H9 (cell line): ENCODE measurements at regions not wholly inside any gene's neighbourhood (a gene's known extent, or its start where the extent isn't known, plus 50 kb on each side); places are given as distances from the start of the nearest gene placed in this dataset.

Experiments used
- DNase-seq: peaks from one replicate; pipeline ENCODE4 v3.0.0-alpha.2; 2017
- H2AFZ ChIP-seq: one replicate; pipeline ENCODE4 v1.6.1; 2013; ENCODE audit warnings: mild to moderate bottlenecking, low read length, control low read depth, moderate library complexity
- H2AK5ac ChIP-seq: 2 replicates; pipeline ENCODE4 v1.6.1; 2013; ENCODE audit warnings: low read length, control low read depth, mixed read lengths; ENCODE audit not compliant: insufficient read length
- H2BK120ac ChIP-seq: one replicate; pipeline ENCODE4 v1.6.1; 2013; ENCODE audit warnings: low read depth, mild to moderate bottlenecking, low read length, control low read depth, inconsistent platforms; ENCODE audit not compliant: poor library complexity, severe bottlenecking
- H2BK12ac ChIP-seq: 2 replicates; pipeline ENCODE4 v1.6.1; 2013; ENCODE audit warnings: low read length, control low read depth, mixed read lengths, low read depth; ENCODE audit not compliant: insufficient read length
- H2BK15ac ChIP-seq: 2 replicates; pipeline ENCODE4 v1.6.1; 2013; ENCODE audit warnings: low read depth, low read length, control low read depth
- H2BK20ac ChIP-seq: one replicate; pipeline ENCODE4 v1.6.1; 2013; ENCODE audit warnings: low read depth, mild to moderate bottlenecking, low read length, control low read depth, inconsistent platforms; ENCODE audit not compliant: poor library complexity, severe bottlenecking
- H2BK5ac ChIP-seq: 2 replicates; pipeline ENCODE4 v1.6.1; 2013; ENCODE audit warnings: low read length, control low read depth, mixed read lengths; ENCODE audit not compliant: insufficient read length
- H3K14ac ChIP-seq: 2 replicates; pipeline ENCODE4 v1.6.1; 2013; ENCODE audit warnings: low read length, control low read depth; ENCODE audit not compliant: insufficient read depth
- H3K18ac ChIP-seq: 2 replicates; pipeline ENCODE4 v1.6.1; 2013; ENCODE audit warnings: low read depth, mild to moderate bottlenecking, mixed read lengths, low read length, control low read depth; ENCODE audit not compliant: insufficient read length
- H3K23ac ChIP-seq: 2 replicates; pipeline ENCODE4 v1.6.1; 2013; ENCODE audit warnings: low read length, control low read depth, mixed read lengths, low read depth; ENCODE audit not compliant: insufficient read length
- H3K23me2 ChIP-seq: 2 replicates; pipeline ENCODE4 v1.6.1; 2013; ENCODE audit warnings: low read depth, mild to moderate bottlenecking, mixed read lengths, low read length, control low read depth; ENCODE audit not compliant: insufficient read length, poor library complexity, severe bottlenecking
- H3K27ac ChIP-seq: 2 replicates; pipeline ENCODE4 v1.5.1; 2013; ENCODE audit warnings: low read length, control low read depth, mixed read lengths, low read depth; ENCODE audit not compliant: insufficient read length
- H3K27me3 ChIP-seq: 2 replicates; pipeline ENCODE4 v1.6.1; 2013; ENCODE audit warnings: low read length, control low read depth, inconsistent platforms; ENCODE audit not compliant: insufficient read depth
- H3K4ac ChIP-seq: 2 replicates; pipeline ENCODE4 v1.6.1; 2013; ENCODE audit warnings: low read depth, mild to moderate bottlenecking, control low read depth, inconsistent platforms, low read length, moderate library complexity
- H3K4me1 ChIP-seq: 2 replicates; pipeline ENCODE4 v1.6.1; 2013; ENCODE audit warnings: low read length, control low read depth, inconsistent platforms; ENCODE audit not compliant: insufficient read depth
- H3K4me2 ChIP-seq: 2 replicates; pipeline ENCODE4 v1.6.1; 2013; ENCODE audit warnings: low read length, control low read depth, mixed read lengths; ENCODE audit not compliant: insufficient read length, insufficient read depth
- H3K56ac ChIP-seq: 2 replicates; pipeline ENCODE4 v1.6.1; 2013; ENCODE audit warnings: low read depth, mild to moderate bottlenecking, mixed read lengths, low read length, control low read depth; ENCODE audit not compliant: insufficient read length
- H3K79me1 ChIP-seq: 2 replicates; pipeline ENCODE4 v1.6.1; 2013; ENCODE audit warnings: low read depth, mild to moderate bottlenecking, moderate library complexity, low read length, control low read depth, inconsistent platforms; ENCODE audit not compliant: insufficient read depth, poor library complexity, severe bottlenecking
- H3K79me2 ChIP-seq: 2 replicates; pipeline ENCODE4 v1.6.1; 2013; ENCODE audit warnings: low read length, control low read depth, inconsistent platforms; ENCODE audit not compliant: insufficient read depth
- H3K9ac ChIP-seq: 2 replicates; pipeline ENCODE4 v1.6.1; 2013; ENCODE audit warnings: low read length, control low read depth, mixed read lengths; ENCODE audit not compliant: insufficient read length; ENCODE audit errors: extremely low read depth
- H3K9me3 ChIP-seq: one replicate; pipeline ENCODE4 v1.6.1; 2013; ENCODE audit warnings: low read depth, low read length, inconsistent platforms; ENCODE audit not compliant: control insufficient read depth
- H3T11ph ChIP-seq: one replicate; pipeline ENCODE4 v1.6.1; 2013; ENCODE audit warnings: mild to moderate bottlenecking, low read length, control low read depth, inconsistent platforms
- H4K20me1 ChIP-seq: one replicate; pipeline ENCODE4 v1.6.1; 2013; ENCODE audit not compliant: control insufficient read depth, insufficient read length, insufficient read depth
- H4K5ac ChIP-seq: 2 replicates; pipeline ENCODE4 v1.6.1; 2013; ENCODE audit warnings: low read depth, mild to moderate bottlenecking, mixed read lengths, low read length, control low read depth; ENCODE audit not compliant: insufficient read length
- H4K8ac ChIP-seq: replicated peaks from 2 replicates; pipeline ENCODE4 v1.6.1; 2013; ENCODE audit warnings: low read length, control low read depth, mixed read lengths, low read depth; ENCODE audit not compliant: insufficient read length
- H4K91ac ChIP-seq: 2 replicates; pipeline ENCODE4 v1.6.1; 2013; ENCODE audit warnings: low read depth, mild to moderate bottlenecking, moderate library complexity, mixed read lengths, low read length, control low read depth; ENCODE audit not compliant: insufficient read length
- H3K27ac Mint-ChIP-seq, 3 experiments: 2 replicates in 2 of 3; 3 replicates in 1 of 3; pipeline ENCODE4 v1.8.0; 2020 to 2021; ENCODE audit warnings: mixed read lengths in 3 of 3, mild to moderate bottlenecking in 1 of 3, moderate library complexity in 1 of 3
- H3K27me3 Mint-ChIP-seq: 2 replicates; pipeline ENCODE4 v1.8.0; 2021; ENCODE audit warnings: low read depth, mild to moderate bottlenecking, moderate library complexity, mixed read lengths
- H3K36me3 Mint-ChIP-seq, 3 experiments: 2 replicates in 2 of 3; 3 replicates in 1 of 3; pipeline ENCODE4 v1.8.0; 2020 to 2021; ENCODE audit warnings: low read depth in 3 of 3, mixed read lengths in 3 of 3; ENCODE audit not compliant: insufficient read depth in 1 of 3
- H3K4me1 Mint-ChIP-seq, 2 experiments: 2 replicates each; pipeline ENCODE4 v1.8.0; 2020; ENCODE audit warnings: mixed read lengths in 2 of 2
- H3K4me3 Mint-ChIP-seq, 2 experiments: 2 replicates in 1 of 2; 3 replicates in 1 of 2; pipeline ENCODE4 v1.8.0; 2020 to 2021; ENCODE audit warnings: mild to moderate bottlenecking in 2 of 2, mixed read lengths in 2 of 2, moderate library complexity in 1 of 2
- H3K9me3 Mint-ChIP-seq, 2 experiments: 2 replicates in 1 of 2; 3 replicates in 1 of 2; pipeline ENCODE4 v1.8.0; 2020; ENCODE audit warnings: mild to moderate bottlenecking in 2 of 2, mixed read lengths in 2 of 2, moderate library complexity in 1 of 2
- CTCF ChIP-seq: fragments of 200-600 bp; sonication (generic); conservative IDR thresholded peaks from 3 replicates; pipeline ENCODE4 v1.8.0; 2021; ENCODE audit warnings: antibody characterized with exemption, mild to moderate bottlenecking
- WGBS: extraction: QIAGEN DNeasy Blood & Tissue Kit; methylation state at CpG from one replicate; pipeline ENCODE4 v1.1.7; 2013; ENCODE audit warnings: missing lambda C conversion rate, low lambda C conversion rate, mixed read lengths; ENCODE audit not compliant: insufficient read length; ENCODE audit errors: extremely low coverage; 5-methylcytosine and 5-hydroxymethylcytosine counted together

GRCh38 chr2:23296691-23297090 is 88.3 kb upstream of the KLHL29 start:
- WGBS: no CpG with 5 or more reads among the region's 9 CpGs
- no peak for TF ChIP-seq CTCF
- no peaks in the 10 kb centered on the region; a peak in 1 of 4 replicates for H3K4me1 Mint-ChIP-seq

More at GRCh38 chr2:23296691-23297090, 88.3 kb upstream of the KLHL29 start:
- Mint-ChIP-seq H3K36me3 (no peaks in the 10 kb centered on the region; a peak in 1 of 7 replicates), H3K27ac (no peak overlapping the region), H3K27me3 (peaks cover 1% of the 10 kb centered on the region; the same call in 1 of the 2 replicates), H3K9me3 (no peaks in the 10 kb centered on the region; a peak in 1 of 5 replicates), H3K4me3 (no peak overlapping the region)
- Histone ChIP-seq H3K23ac (no peak overlapping the region), H2BK20ac (no peak overlapping the region), H3K4ac (no peak overlapping the region), H3K79me1 (no peaks in the 10 kb centered on the region), H4K20me1 (no peaks in the 10 kb centered on the region), H2BK15ac (no peak overlapping the region), H3K4me2 (no peak overlapping the region), H3K4me1 (no peaks in the 10 kb centered on the region), H4K8ac (no peak overlapping the region), H2AK5ac (no peak overlapping the region), H3K18ac (no peak overlapping the region), H3K56ac (no peak overlapping the region), H4K91ac (no peak overlapping the region), H3K14ac (no peak overlapping the region), H3K9me3 (no peaks in the 10 kb centered on the region), H3K23me2 (no peaks in the 10 kb centered on the region), H2AFZ (no peak overlapping the region), H3T11ph (no peak overlapping the region), H3K27ac (no peak overlapping the region), H3K27me3 (no peaks in the 10 kb centered on the region), H2BK12ac (no peak overlapping the region), H3K79me2 (no peaks in the 10 kb centered on the region), H2BK120ac (no peak overlapping the region), H3K9ac (no peak overlapping the region), H4K5ac (no peak overlapping the region), H2BK5ac (no peak overlapping the region)
- no peak for DNase-seq
